ENCODE measurements at regions not wholly inside any gene's neighbourhood (a gene's known extent, or its start where the extent isn't known, plus 50 kb on each side); places are given as distances from the start of the nearest gene placed in this dataset.
"Not testable (repeated sequence)": the region's sequence is repeated elsewhere in the genome, so short reads cannot be mapped to it uniquely, and the experiment has no call there.

- H3K4me3 ChIP-seq (ENCODE audit: low read depth, low read length), result no peak overlapping the region
- no peaks in the 10 kb centered on the region for H3K4me1 ChIP-seq (ENCODE audit: control insufficient read depth, insufficient read depth, low read length)
- no peaks in the 10 kb centered on the region for H3K9me3 ChIP-seq (ENCODE audit: control insufficient read depth, insufficient read depth, low read length)
- 88% methylated on average over 12 of the region's 14 CpGs for WGBS (ENCODE audit: insufficient coverage)
- DNase-seq (ENCODE audit: low read depth in 4 of 6, low spot score in 6 of 6), result no peak
- no peak overlapping the region for H3K27ac ChIP-seq (ENCODE audit: low read depth, low read length)
- H3K27me3 ChIP-seq (ENCODE audit: control insufficient read depth, insufficient read depth, low read length), result no peaks in the 10 kb centered on the region
- no peaks in the 10 kb centered on the region for H3K36me3 ChIP-seq (ENCODE audit: control insufficient read depth, insufficient read depth, low read length)
These were observed 219.7 kb downstream of the EMX2 start for GRCh38 chr10:117762126-117762818.

DNA sequence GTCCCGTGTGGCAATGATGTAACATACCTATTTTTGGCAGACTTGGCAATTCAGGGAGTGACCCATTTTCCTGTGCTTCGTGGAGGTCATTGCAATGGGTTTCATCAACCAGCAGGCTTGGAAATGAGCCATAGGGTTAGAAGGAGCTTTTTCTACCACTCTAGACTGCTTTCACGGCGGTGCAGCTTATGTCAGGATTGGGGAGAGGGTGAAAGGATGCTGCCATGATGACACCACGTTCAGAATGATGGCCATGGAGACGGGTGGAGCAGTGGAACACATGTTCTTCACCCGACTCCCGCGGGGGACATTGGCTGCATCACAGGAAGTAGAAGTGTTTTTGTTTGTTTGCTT, 220.2 kb downstream of the EMX2 start:
- Histone ChIP-seq H3K4me1 (ENCODE audit: control insufficient read depth, insufficient read depth, low read length) (no peaks in the 10 kb centered on the region), H3K36me3 (ENCODE audit: control insufficient read depth, insufficient read depth, low read length) (no peaks in the 10 kb centered on the region), H3K27ac (ENCODE audit: low read depth, low read length) (no peak overlapping the region), H3K9me3 (ENCODE audit: control insufficient read depth, insufficient read depth, low read length) (no peaks in the 10 kb centered on the region), H3K4me3 (ENCODE audit: low read depth, low read length) (no peak overlapping the region), H3K27me3 (ENCODE audit: control insufficient read depth, insufficient read depth, low read length) (no peaks in the 10 kb centered on the region)
- 87% methylated on average over 6 of the region's 9 CpGs for WGBS (ENCODE audit: insufficient coverage)
- no peak for DNase-seq (ENCODE audit: low read depth in 4 of 6, low spot score in 6 of 6)

GRCh38 chr10:117763528-117763927, 221.0 kb downstream of the EMX2 start:
- H3K36me3 ChIP-seq (ENCODE audit: control insufficient read depth, insufficient read depth, low read length), result no peaks in the 10 kb centered on the region
- 100% methylated on average over 3 of the region's 4 CpGs for WGBS (ENCODE audit: insufficient coverage)
- no peaks in the 10 kb centered on the region for H3K27me3 ChIP-seq (ENCODE audit: control insufficient read depth, insufficient read depth, low read length)

DNA sequence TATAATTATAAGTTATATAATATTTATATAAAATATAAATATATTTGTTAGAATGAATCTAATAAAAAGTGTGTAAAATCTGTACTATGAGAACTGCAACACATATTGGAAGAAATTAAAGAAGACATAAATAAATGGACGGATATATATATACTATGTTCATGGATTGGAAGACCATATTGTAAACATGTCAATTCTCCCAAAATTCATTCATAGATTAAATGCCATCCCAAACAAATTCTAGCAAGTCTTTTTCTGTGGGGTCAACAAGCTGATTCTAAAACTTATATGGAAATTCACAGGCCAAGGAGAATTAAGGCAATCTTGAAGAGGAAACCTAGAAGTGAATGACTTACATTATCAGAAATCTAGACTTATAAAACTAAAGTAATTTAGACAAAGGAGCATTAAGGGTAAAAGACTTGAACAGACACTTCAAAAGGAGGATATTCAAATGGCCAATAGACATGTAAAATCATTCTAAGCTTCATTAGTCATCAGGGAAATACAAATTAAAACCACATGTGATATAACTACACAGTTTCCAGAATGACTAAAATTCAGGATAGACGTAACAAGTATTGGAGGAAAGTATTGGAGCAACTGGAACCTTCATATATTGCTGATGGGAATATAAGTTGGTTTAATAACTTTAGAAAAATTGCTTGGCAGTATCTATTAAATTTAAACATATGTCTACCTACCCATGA, 225.9 kb downstream of the EMX2 start:
- WGBS (ENCODE audit: insufficient coverage), result no CpG with 5 or more reads among the region's 2 CpGs
- Histone ChIP-seq H3K9me3 (ENCODE audit: control insufficient read depth, insufficient read depth, low read length) (no peaks in the 10 kb centered on the region), H3K36me3 (ENCODE audit: control insufficient read depth, insufficient read depth, low read length) (no peaks in the 10 kb centered on the region), H3K4me3 (ENCODE audit: low read depth, low read length) (no peak overlapping the region), H3K4me1 (ENCODE audit: control insufficient read depth, insufficient read depth, low read length) (no peaks in the 10 kb centered on the region), H3K27me3 (ENCODE audit: control insufficient read depth, insufficient read depth, low read length) (peaks cover 3% of the 10 kb centered on the region), H3K27ac (ENCODE audit: low read depth, low read length) (no peak overlapping the region)
- DNase-seq (ENCODE audit: low read depth in 4 of 6, low spot score in 6 of 6), result no peak

More at GRCh38 chr10:117763528-117763927, 221.0 kb downstream of the EMX2 start:
- no peak overlapping the region for H3K4me3 ChIP-seq (ENCODE audit: low read depth, low read length)
- no peaks in the 10 kb centered on the region for H3K9me3 ChIP-seq (ENCODE audit: control insufficient read depth, insufficient read depth, low read length)
- DNase-seq (ENCODE audit: low read depth in 4 of 6, low spot score in 6 of 6), result no peak
- H3K27ac ChIP-seq (ENCODE audit: low read depth, low read length), result no peak overlapping the region
- no peaks in the 10 kb centered on the region for H3K4me1 ChIP-seq (ENCODE audit: control insufficient read depth, insufficient read depth, low read length)

DNA sequence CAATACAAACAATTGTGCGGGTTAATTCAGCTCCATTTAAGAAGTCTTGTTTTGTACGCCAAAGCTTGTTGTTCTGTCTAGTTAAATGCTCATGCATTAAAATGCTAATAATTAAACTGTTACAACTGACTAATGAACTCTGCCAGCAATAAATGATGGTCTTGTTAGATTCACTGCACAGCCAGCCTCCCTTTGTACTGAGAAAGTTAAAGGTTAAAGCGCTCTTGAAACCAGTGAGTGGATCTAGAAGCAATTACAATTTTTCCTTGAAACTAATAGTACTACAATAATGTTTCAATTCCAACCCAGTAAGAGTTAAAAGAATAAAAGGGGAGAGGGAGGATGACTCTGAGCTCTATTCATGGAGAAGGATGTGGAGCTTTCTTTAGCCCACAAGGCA, 233.0 kb downstream of the EMX2 start:
- no peaks in the 10 kb centered on the region for H3K36me3 ChIP-seq (ENCODE audit: control insufficient read depth, insufficient read depth, low read length)
- WGBS (ENCODE audit: insufficient coverage), result no CpG with 5 or more reads among the region's 3 CpGs
- peak in 2 of 6 donors; percentile 17 to 60 for DNase-seq (ENCODE audit: low read depth in 4 of 6, low spot score in 6 of 6)
- no peak overlapping the region for H3K27ac ChIP-seq (ENCODE audit: low read depth, low read length)
- no peaks in the 10 kb centered on the region for H3K9me3 ChIP-seq (ENCODE audit: control insufficient read depth, insufficient read depth, low read length)
- H3K27me3 ChIP-seq (ENCODE audit: control insufficient read depth, insufficient read depth, low read length), result peaks cover 6% of the 10 kb centered on the region
- H3K4me1 ChIP-seq (ENCODE audit: control insufficient read depth, insufficient read depth, low read length), result no peaks in the 10 kb centered on the region
- no peak overlapping the region for H3K4me3 ChIP-seq (ENCODE audit: low read depth, low read length)

GRCh38 chr10:117777222-117777621, 234.7 kb downstream of the EMX2 start:
- H3K9me3 ChIP-seq (ENCODE audit: control insufficient read depth, insufficient read depth, low read length); H3K27me3 ChIP-seq (ENCODE audit: control insufficient read depth, insufficient read depth, low read length); DNase-seq (ENCODE audit: low read depth in 4 of 6, low spot score in 6 of 6); H3K4me1 ChIP-seq (ENCODE audit: control insufficient read depth, insufficient read depth, low read length); H3K36me3 ChIP-seq (ENCODE audit: control insufficient read depth, insufficient read depth, low read length); H3K4me3 ChIP-seq (ENCODE audit: low read depth, low read length); H3K27ac ChIP-seq (ENCODE audit: low read depth, low read length): not testable (repeated sequence)
- WGBS (ENCODE audit: insufficient coverage), result 100% methylated on average over 2 of the region's 5 CpGs

DNA sequence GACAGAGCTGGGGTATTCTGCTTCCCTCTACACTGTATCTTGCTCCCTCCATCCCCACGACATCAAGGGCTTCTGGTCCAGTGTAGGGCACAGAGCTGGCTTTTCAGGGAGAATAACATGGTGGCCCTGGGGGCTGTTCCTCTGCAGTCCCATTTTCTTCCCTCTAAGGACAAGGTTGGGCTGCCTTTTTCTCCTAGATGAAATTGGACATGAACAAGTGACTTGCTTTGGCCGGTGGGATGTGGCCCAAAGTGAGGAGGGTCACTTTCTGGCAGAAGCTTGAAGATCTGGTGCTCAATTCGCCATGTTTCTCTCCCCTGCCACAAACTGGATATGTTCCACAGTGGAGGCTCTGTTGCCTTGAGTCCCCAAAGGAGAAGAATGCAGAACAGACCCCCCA, 235.7 kb downstream of the EMX2 start:
- no peak overlapping the region for H3K27ac ChIP-seq (ENCODE audit: low read depth, low read length)
- H3K36me3 ChIP-seq (ENCODE audit: control insufficient read depth, insufficient read depth, low read length), result no peaks in the 10 kb centered on the region
- no peak for DNase-seq (ENCODE audit: low read depth in 4 of 6, low spot score in 6 of 6)
- peaks cover 4% of the 10 kb centered on the region for H3K27me3 ChIP-seq (ENCODE audit: control insufficient read depth, insufficient read depth, low read length)
- no peaks in the 10 kb centered on the region for H3K4me1 ChIP-seq (ENCODE audit: control insufficient read depth, insufficient read depth, low read length)
- WGBS (ENCODE audit: insufficient coverage), result 100% methylated on average over 2 of the region's 3 CpGs
- no peaks in the 10 kb centered on the region for H3K9me3 ChIP-seq (ENCODE audit: control insufficient read depth, insufficient read depth, low read length)
- H3K4me3 ChIP-seq (ENCODE audit: low read depth, low read length), result no peak overlapping the region

- no peak overlapping the region for H3K27ac ChIP-seq (ENCODE audit: low read depth, low read length)
- WGBS (ENCODE audit: insufficient coverage), result no CpG with 5 or more reads among the region's 1 CpG
- no peaks in the 10 kb centered on the region for H3K4me1 ChIP-seq (ENCODE audit: control insufficient read depth, insufficient read depth, low read length)
- no peaks in the 10 kb centered on the region for H3K36me3 ChIP-seq (ENCODE audit: control insufficient read depth, insufficient read depth, low read length)
- H3K27me3 ChIP-seq (ENCODE audit: control insufficient read depth, insufficient read depth, low read length), result peaks cover 4% of the 10 kb centered on the region
- no peak for DNase-seq (ENCODE audit: low read depth in 4 of 6, low spot score in 6 of 6)
- no peaks in the 10 kb centered on the region for H3K9me3 ChIP-seq (ENCODE audit: control insufficient read depth, insufficient read depth, low read length)
- H3K4me3 ChIP-seq (ENCODE audit: low read depth, low read length), result no peak overlapping the region
These were observed 237.9 kb downstream of the EMX2 start for GRCh38 chr10:117780411-117780810.

GRCh38 chr10:117781216-117781831, 238.8 kb downstream of the EMX2 start:
- H3K4me3 ChIP-seq (ENCODE audit: low read depth, low read length), result no peak overlapping the region
- H3K4me1 ChIP-seq (ENCODE audit: control insufficient read depth, insufficient read depth, low read length), result no peaks in the 10 kb centered on the region
- no peak for DNase-seq (ENCODE audit: low read depth in 4 of 6, low spot score in 6 of 6)
- no peaks in the 10 kb centered on the region for H3K9me3 ChIP-seq (ENCODE audit: control insufficient read depth, insufficient read depth, low read length)
- H3K27me3 ChIP-seq (ENCODE audit: control insufficient read depth, insufficient read depth, low read length), result peaks cover 4% of the 10 kb centered on the region
- WGBS (ENCODE audit: insufficient coverage), result 90% methylated on average over 4 of the region's 7 CpGs
- H3K36me3 ChIP-seq (ENCODE audit: control insufficient read depth, insufficient read depth, low read length), result no peaks in the 10 kb centered on the region
- H3K27ac ChIP-seq (ENCODE audit: low read depth, low read length), result no peak overlapping the region

GRCh38 chr10:117782276-117782675, 239.7 kb downstream of the EMX2 start:
- no peaks in the 10 kb centered on the region for H3K9me3 ChIP-seq (ENCODE audit: control insufficient read depth, insufficient read depth, low read length)
- no peaks in the 10 kb centered on the region for H3K36me3 ChIP-seq (ENCODE audit: control insufficient read depth, insufficient read depth, low read length)
- H3K4me1 ChIP-seq (ENCODE audit: control insufficient read depth, insufficient read depth, low read length), result no peaks in the 10 kb centered on the region
- H3K4me3 ChIP-seq (ENCODE audit: low read depth, low read length), result no peak overlapping the region
- peaks cover 4% of the 10 kb centered on the region for H3K27me3 ChIP-seq (ENCODE audit: control insufficient read depth, insufficient read depth, low read length)
- no peak overlapping the region for H3K27ac ChIP-seq (ENCODE audit: low read depth, low read length)
- DNase-seq (ENCODE audit: low read depth in 4 of 6, low spot score in 6 of 6), result no peak
- WGBS (ENCODE audit: insufficient coverage), result 30% methylated on average over 4 of the region's 5 CpGs

Data from spinal cord (tissue), 9 donors.